Ascending aorta (tissue), 2 donors: ENCODE measurements at regions not wholly inside any gene's neighbourhood (a gene's known extent, or its start where the extent isn't known, plus 50 kb on each side); places are given as distances from the start of the nearest gene placed in this dataset.

ENCODE experiments used
- DNase-seq, 2 donors: peaks; one replicate each; pipeline ENCODE4 v3.0.0-alpha.2; 2019; ENCODE audit warnings: low spot score in 2 of 2
- H3K27ac ChIP-seq, 2 donors: fragments of 200-600 bp; sonication (generic); one replicate each; pipeline ENCODE4 v1.5.1; 2016 to 2017; ENCODE audit warnings: mild to moderate bottlenecking in 1 of 2
- H3K27me3 ChIP-seq: fragments of 200-600 bp; sonication (generic); one replicate; pipeline ENCODE4 v1.5.1; 2017
- H3K36me3 ChIP-seq, 2 donors: fragments of 200-600 bp; sonication (generic); one replicate each; pipeline ENCODE4 v1.5.1; 2016
- H3K4me1 ChIP-seq, 2 donors: fragments of 200-600 bp; sonication (generic); one replicate each; pipeline ENCODE4 v1.5.1; 2016 to 2017; ENCODE audit warnings: mild to moderate bottlenecking in 1 of 2
- H3K4me3 ChIP-seq, 2 donors: fragments of 200-600 bp; sonication (generic); one replicate each; pipeline ENCODE4 v1.5.1; 2016 to 2017; ENCODE audit warnings: mild to moderate bottlenecking in 1 of 2
- H3K9me3 ChIP-seq, 2 donors: fragments of 200-600 bp; sonication (generic); one replicate each; pipeline ENCODE4 v1.5.1; 2016
- CTCF ChIP-seq, 3 experiments: fragments of 200-600 bp in 2 of 3; fragments of 450-650 bp in 1 of 3; sonication (generic) in 2 of 3; IDR thresholded peaks; one replicate each; pipeline ENCODE4 v1.5.1; 2016 to 2019; ENCODE audit warnings: antibody characterized with exemption in 3 of 3, mild to moderate bottlenecking in 1 of 3, moderate library complexity in 1 of 3
- intact Hi-C: fragments of 100-400 bp; cut with DNase I; formaldehyde crosslinking; loops from one replicate; pipeline ENCODE4 v1.15.1; 2023

- no peaks in the 10 kb centered on the region for H3K9me3 ChIP-seq
- H3K36me3 ChIP-seq, result no peaks in the 10 kb centered on the region
- no peak overlapping the region for H3K4me3 ChIP-seq
- H3K27me3 ChIP-seq, result no peaks in the 10 kb centered on the region
- H3K27ac ChIP-seq, result no peak overlapping the region
- intact Hi-C loops, result no loop called here
- H3K4me1 ChIP-seq, result no peaks in the 10 kb centered on the region
- TF ChIP-seq CTCF (IDR thresholded peaks at IDR 0.05), result no peak
- DNase-seq, result no peak
These were observed 326.1 kb downstream of the MRPL39 start for GRCh38 chr21:25281134-25281533.

- H3K9me3 ChIP-seq, result no peaks in the 10 kb centered on the region
- no peak for DNase-seq
- no peaks in the 10 kb centered on the region for H3K36me3 ChIP-seq
- no peak for TF ChIP-seq CTCF (IDR thresholded peaks at IDR 0.05)
- intact Hi-C loops, result no loop called here
- no peaks in the 10 kb centered on the region for H3K4me1 ChIP-seq
- H3K4me3 ChIP-seq, result no peak overlapping the region
- no peaks in the 10 kb centered on the region for H3K27me3 ChIP-seq
- no peak overlapping the region for H3K27ac ChIP-seq
These were observed 327.2 kb downstream of the MRPL39 start for GRCh38 chr21:25280061-25280460.

GRCh38 chr21:25273959-25274358 is 333.3 kb downstream of the MRPL39 start:
- no peak overlapping the region for H3K27ac ChIP-seq
- H3K27me3 ChIP-seq, result no peaks in the 10 kb centered on the region
- H3K4me1 ChIP-seq, result no peaks in the 10 kb centered on the region
- no peak overlapping the region for H3K4me3 ChIP-seq
- H3K9me3 ChIP-seq, result no peaks in the 10 kb centered on the region
- DNase-seq, result no peak
- intact Hi-C loops, result no loop called here
- TF ChIP-seq CTCF (IDR thresholded peaks at IDR 0.05), result no peak
- H3K36me3 ChIP-seq, result no peaks in the 10 kb centered on the region

- TF ChIP-seq CTCF (IDR thresholded peaks at IDR 0.05), result no peak
- no peaks in the 10 kb centered on the region for H3K9me3 ChIP-seq
These were observed 352.6 kb downstream of the MRPL39 start for GRCh38 chr21:25254491-25255174.

GRCh38 chr21:25246546-25246945 is 360.7 kb downstream of the MRPL39 start:
- no peak for DNase-seq
- Histone ChIP-seq H3K4me1 (no peaks in the 10 kb centered on the region), H3K27me3 (no peaks in the 10 kb centered on the region), H3K36me3 (no peaks in the 10 kb centered on the region), H3K27ac (no peak overlapping the region), H3K9me3 (no peaks in the 10 kb centered on the region), H3K4me3 (no peak overlapping the region)
- intact Hi-C loops, result no loop called here
- TF ChIP-seq CTCF (IDR thresholded peaks at IDR 0.05), result no peak

More at GRCh38 chr21:25254491-25255174, 352.6 kb downstream of the MRPL39 start:
- H3K27me3 ChIP-seq, result no peaks in the 10 kb centered on the region
- H3K4me1 ChIP-seq, result no peaks in the 10 kb centered on the region
- no peak for DNase-seq
- H3K27ac ChIP-seq, result no peak overlapping the region
- no peak overlapping the region for H3K4me3 ChIP-seq
- H3K36me3 ChIP-seq, result no peaks in the 10 kb centered on the region
- intact Hi-C loops, result no loop called here

- TF ChIP-seq CTCF (IDR thresholded peaks at IDR 0.05), result no peak
- H3K27me3 ChIP-seq, result no peaks in the 10 kb centered on the region
These were observed 362.5 kb downstream of the MRPL39 start for GRCh38 chr21:25244735-25245134.

More at GRCh38 chr21:25244735-25245134, 362.5 kb downstream of the MRPL39 start:
- no peaks in the 10 kb centered on the region for H3K4me1 ChIP-seq
- no peaks in the 10 kb centered on the region for H3K9me3 ChIP-seq
- H3K36me3 ChIP-seq, result no peaks in the 10 kb centered on the region
- no peak overlapping the region for H3K27ac ChIP-seq
- intact Hi-C loops, result no loop called here
- no peak for DNase-seq
- H3K4me3 ChIP-seq, result no peak overlapping the region
